ENCODE measurements at regions not wholly inside any gene's neighbourhood (a gene's known extent, or its start where the extent isn't known, plus 50 kb on each side); places are given as distances from the start of the nearest gene placed in this dataset.

DNA sequence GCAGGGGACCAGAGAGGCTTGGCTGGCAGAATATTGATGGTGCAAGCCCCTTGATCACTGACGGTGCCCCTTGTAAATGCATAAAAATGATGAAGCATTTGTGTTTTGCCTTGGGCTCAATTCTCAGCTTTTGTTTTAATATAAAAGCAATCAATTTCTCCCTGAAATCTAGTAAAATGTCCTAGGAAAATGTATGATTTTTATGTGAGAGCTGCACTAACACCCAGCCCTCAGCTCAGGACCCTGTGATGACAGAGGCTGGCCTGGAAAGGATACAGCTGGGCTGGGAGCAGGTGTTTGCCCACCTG, 84.7 kb upstream of the PHACTR3 start:
- Histone ChIP-seq H3K36me3 (ENCODE audit: control insufficient read depth, insufficient read depth, low read length) (no peaks in the 10 kb centered on the region), H3K4me1 (ENCODE audit: control insufficient read depth, insufficient read depth, low read length) (peaks cover 4% of the 10 kb centered on the region; the same call in 1 of the 2 replicates), H3K9ac (ENCODE audit: low read depth, low read length) (no peak overlapping the region), H3K4me3 (ENCODE audit: low read depth, low read length) (no peak overlapping the region), H3K27me3 (ENCODE audit: control insufficient read depth, insufficient read depth, low read length) (no peaks in the 10 kb centered on the region), H3K9me3 (ENCODE audit: control insufficient read depth, insufficient read depth, low read length) (no peaks in the 10 kb centered on the region), H3K27ac (ENCODE audit: low read depth, low read length) (no peak overlapping the region)

DNA sequence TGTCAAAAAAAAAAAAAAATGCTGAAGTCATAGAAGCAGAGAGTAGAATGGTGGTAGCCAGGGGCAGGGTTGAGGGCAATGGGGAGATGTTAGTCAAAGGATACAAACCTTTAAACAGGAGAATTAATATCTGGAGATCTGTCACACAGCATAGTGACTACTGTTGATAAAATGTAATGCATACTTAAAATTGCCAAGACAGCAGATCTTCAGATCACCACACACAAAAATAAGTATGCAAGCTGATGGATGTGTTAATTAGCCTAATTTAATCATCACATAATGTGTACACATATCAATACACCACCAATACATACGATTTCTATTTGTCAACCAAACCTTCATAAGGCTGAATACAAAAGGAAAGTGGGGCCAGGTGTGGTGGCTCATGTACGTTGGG, 83.5 kb upstream of the PHACTR3 start:
- Histone ChIP-seq H3K4me3 (ENCODE audit: low read depth, low read length) (no peak overlapping the region), H3K9ac (ENCODE audit: low read depth, low read length) (no peak overlapping the region), H3K27me3 (ENCODE audit: control insufficient read depth, insufficient read depth, low read length) (peaks cover 2% of the 10 kb centered on the region), H3K9me3 (ENCODE audit: control insufficient read depth, insufficient read depth, low read length) (no peaks in the 10 kb centered on the region), H3K36me3 (ENCODE audit: control insufficient read depth, insufficient read depth, low read length) (no peaks in the 10 kb centered on the region), H3K4me1 (ENCODE audit: control insufficient read depth, insufficient read depth, low read length) (peaks cover 2% of the 10 kb centered on the region; the same call in 1 of the 2 replicates), H3K27ac (ENCODE audit: low read depth, low read length) (no peak overlapping the region)

DNA sequence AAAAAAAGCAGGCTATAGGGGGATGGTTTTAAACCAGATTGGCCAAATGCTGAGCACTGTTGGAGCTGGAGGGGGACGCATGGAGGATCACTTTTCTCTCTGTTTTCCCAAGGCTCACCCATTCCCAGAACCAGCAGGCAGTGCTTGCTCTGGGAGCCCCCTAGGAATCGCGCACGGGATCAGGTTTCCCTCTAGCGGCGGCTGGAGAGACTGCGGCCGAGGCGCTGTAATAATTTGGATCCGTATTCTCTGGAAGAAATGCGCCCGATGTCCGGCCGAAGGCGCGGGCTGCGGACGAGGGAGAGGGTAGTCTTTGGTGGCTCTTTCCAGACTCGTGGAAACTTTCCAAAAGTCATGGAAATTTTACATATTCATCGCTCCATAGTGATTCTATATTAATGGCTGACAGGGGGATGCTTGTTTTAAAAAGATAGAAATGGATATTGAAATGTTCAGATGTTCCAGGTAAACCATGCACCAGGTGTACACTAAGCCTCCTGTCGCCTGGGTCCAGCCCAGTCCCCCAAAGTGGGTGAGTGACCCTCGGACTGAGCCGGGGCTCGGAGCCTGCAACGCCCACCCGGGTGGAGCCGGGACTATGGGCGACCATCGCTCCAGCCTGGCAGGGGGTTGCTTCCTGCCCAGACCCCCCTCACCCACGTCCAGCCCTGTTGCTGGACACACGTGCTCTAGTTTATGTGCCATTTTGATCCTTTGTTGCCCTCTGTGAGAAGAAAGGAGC, 78.7 kb upstream of the PHACTR3 start:
- H3K4me3 ChIP-seq (ENCODE audit: low read depth, low read length), result no peak overlapping the region
- no peaks in the 10 kb centered on the region for H3K4me1 ChIP-seq (ENCODE audit: control insufficient read depth, insufficient read depth, low read length)
- H3K27ac ChIP-seq (ENCODE audit: low read depth, low read length), result no peak overlapping the region
- H3K36me3 ChIP-seq (ENCODE audit: control insufficient read depth, insufficient read depth, low read length), result no peaks in the 10 kb centered on the region
- peaks cover 14% of the 10 kb centered on the region for H3K27me3 ChIP-seq (ENCODE audit: control insufficient read depth, insufficient read depth, low read length)
- no peak overlapping the region for H3K9ac ChIP-seq (ENCODE audit: low read depth, low read length)
- no peaks in the 10 kb centered on the region for H3K9me3 ChIP-seq (ENCODE audit: control insufficient read depth, insufficient read depth, low read length)

DNA sequence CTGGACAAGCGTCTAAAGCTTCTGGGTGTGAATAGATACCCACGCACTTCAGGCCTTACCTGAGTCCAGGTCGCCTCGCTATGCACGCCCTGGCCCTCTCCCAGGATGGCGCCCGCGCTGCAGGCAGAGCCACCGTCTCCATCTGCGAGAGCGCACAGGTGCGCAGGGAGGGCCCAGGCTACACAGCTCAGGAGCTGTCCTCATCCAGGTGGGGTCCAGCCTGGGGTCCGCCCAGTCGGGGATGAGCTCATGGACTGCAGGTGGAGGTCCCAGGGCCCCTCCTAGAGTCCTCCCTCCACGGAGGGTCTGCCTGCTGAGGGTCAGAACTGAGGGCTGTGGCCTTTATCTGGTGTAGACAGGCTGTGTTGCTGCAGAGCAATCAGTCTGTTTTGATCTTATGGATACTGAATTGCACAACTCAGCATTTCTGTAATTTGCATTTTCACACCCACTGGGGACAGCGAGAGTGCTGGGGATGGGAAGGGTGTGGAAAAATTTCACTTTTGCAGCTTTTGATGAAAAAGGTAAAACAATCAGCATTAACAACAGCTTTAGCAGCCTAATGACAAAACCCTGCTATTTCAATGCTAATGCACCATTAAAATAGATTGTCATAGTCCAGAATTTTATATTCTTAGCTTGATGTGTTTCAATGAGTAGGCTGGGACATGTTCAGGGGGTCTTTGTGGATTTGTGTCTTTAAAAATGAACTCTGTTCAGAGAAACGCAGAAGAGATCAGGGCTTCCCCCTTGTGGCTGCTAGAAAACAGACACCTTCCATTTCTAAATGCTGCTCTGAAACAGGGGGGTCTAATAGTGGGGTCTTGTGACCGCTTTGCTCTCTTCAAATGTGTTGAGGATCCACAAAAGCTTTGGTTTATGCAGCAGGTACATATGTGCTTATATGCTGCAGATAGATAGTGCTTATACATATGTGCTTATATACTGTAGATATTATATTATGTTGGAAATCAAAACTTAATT, 77.8 kb upstream of the PHACTR3 start:
- Histone ChIP-seq H3K27me3 (ENCODE audit: control insufficient read depth, insufficient read depth, low read length) (peaks cover 14% of the 10 kb centered on the region), H3K4me3 (ENCODE audit: low read depth, low read length) (no peak overlapping the region), H3K27ac (ENCODE audit: low read depth, low read length) (no peak overlapping the region), H3K9me3 (ENCODE audit: control insufficient read depth, insufficient read depth, low read length) (no peaks in the 10 kb centered on the region), H3K36me3 (ENCODE audit: control insufficient read depth, insufficient read depth, low read length) (no peaks in the 10 kb centered on the region), H3K4me1 (ENCODE audit: control insufficient read depth, insufficient read depth, low read length) (no peaks in the 10 kb centered on the region), H3K9ac (ENCODE audit: low read depth, low read length) (no peak overlapping the region)

DNA sequence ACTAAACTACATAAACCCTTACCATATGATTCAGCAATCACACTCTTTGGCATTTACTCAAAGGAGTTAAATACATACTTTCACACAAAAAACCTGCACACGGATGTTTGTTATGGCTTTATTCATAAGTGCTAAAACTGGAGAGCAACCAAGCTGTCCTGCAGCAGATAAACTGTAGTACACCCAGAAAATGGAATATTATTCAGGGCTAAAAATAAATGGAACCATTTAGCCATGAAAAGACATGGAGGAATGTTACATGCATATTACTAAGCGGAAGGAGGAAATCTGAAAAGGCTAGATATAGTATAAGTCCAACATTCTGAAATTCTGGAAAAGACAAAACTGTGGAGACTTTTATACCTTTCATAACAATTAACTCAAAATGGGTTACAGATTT, 73.6 kb upstream of the PHACTR3 start:
- H3K9ac ChIP-seq (ENCODE audit: low read depth, low read length), result no peak overlapping the region
- no peak overlapping the region for H3K4me3 ChIP-seq (ENCODE audit: low read depth, low read length)
- no peak overlapping the region for H3K27ac ChIP-seq (ENCODE audit: low read depth, low read length)
- H3K9me3 ChIP-seq (ENCODE audit: control insufficient read depth, insufficient read depth, low read length), result no peaks in the 10 kb centered on the region
- no peaks in the 10 kb centered on the region for H3K36me3 ChIP-seq (ENCODE audit: control insufficient read depth, insufficient read depth, low read length)
- H3K27me3 ChIP-seq (ENCODE audit: control insufficient read depth, insufficient read depth, low read length), result peaks cover 13% of the 10 kb centered on the region
- no peaks in the 10 kb centered on the region for H3K4me1 ChIP-seq (ENCODE audit: control insufficient read depth, insufficient read depth, low read length)

DNA sequence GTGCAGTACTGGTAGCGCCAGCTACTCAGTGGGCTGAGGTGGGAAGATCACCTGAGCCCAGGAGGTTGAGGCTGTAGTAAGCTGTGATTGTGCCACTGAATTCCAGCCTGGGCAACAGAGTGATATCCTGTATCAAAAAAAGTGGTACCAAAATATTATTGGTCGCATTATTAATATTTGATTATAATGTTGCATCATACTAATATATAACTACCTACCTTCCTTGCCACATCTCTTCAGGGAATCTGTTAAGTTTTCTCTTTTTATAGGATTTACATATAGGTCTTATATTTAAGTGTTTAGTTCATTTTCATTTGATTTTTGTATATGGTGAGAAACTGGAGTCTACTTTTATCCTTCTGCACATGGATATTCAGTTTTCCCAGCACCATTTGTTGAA, 66.3 kb upstream of the PHACTR3 start:
- Histone ChIP-seq H3K9me3 (ENCODE audit: control insufficient read depth, insufficient read depth, low read length) (peaks cover 9% of the 10 kb centered on the region), H3K4me1 (ENCODE audit: control insufficient read depth, insufficient read depth, low read length) (no peaks in the 10 kb centered on the region), H3K4me3 (ENCODE audit: low read depth, low read length) (no peak overlapping the region)

DNA sequence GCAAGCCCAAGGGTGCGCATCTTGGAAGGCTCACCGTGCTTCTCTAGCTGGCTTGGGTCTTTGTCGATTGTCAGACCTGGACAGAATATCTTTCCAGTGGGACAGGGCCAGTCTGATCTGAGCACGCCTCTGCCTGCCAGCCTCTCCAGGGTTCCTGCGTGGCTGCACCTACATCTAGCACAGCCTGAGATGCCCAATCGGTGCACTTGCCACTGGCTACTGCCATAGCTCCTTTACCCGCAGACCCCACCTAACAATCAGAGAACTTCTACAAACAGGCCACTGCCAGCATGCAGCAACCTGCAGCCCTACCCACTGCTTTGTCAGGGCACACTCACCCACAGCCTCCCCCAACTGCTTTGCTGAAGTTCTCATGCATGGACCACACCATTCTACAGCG, 56.7 kb upstream of the PHACTR3 start:
- H3K27me3 ChIP-seq (ENCODE audit: control insufficient read depth, insufficient read depth, low read length), result no peaks in the 10 kb centered on the region
- H3K4me1 ChIP-seq (ENCODE audit: control insufficient read depth, insufficient read depth, low read length), result no peaks in the 10 kb centered on the region
- no peak overlapping the region for H3K27ac ChIP-seq (ENCODE audit: low read depth, low read length)
- H3K4me3 ChIP-seq (ENCODE audit: low read depth, low read length), result no peak overlapping the region
- no peak overlapping the region for H3K9ac ChIP-seq (ENCODE audit: low read depth, low read length)
- H3K36me3 ChIP-seq (ENCODE audit: control insufficient read depth, insufficient read depth, low read length), result no peaks in the 10 kb centered on the region
- 0 out of 2 replicates have a peak, but pooled peaks cover 2% of the 10 kb centered on the region for H3K9me3 ChIP-seq (ENCODE audit: control insufficient read depth, insufficient read depth, low read length)

More for the DNA sequence above, 66.3 kb upstream of the PHACTR3 start:
- Histone ChIP-seq H3K36me3 (ENCODE audit: control insufficient read depth, insufficient read depth, low read length) (no peaks in the 10 kb centered on the region), H3K9ac (ENCODE audit: low read depth, low read length) (no peak overlapping the region), H3K27ac (ENCODE audit: low read depth, low read length) (no peak overlapping the region), H3K27me3 (ENCODE audit: control insufficient read depth, insufficient read depth, low read length) (no peaks in the 10 kb centered on the region)
